A549 (cell line): ENCODE measurements at regions not wholly inside any gene's neighbourhood (a gene's known extent, or its start where the extent isn't known, plus 50 kb on each side); places are given as distances from the start of the nearest gene placed in this dataset.

Experiments
- BHLHE40 ChIP-seq: IDR thresholded peaks from 2 replicates; pipeline ENCODE4 v1.6.1; 2012; ENCODE audit warnings: low read depth, low read length, inconsistent platforms
- CBX8 ChIP-seq: fragments of 200-600 bp; sonication (generic); IDR thresholded peaks from 2 replicates; pipeline ENCODE4 v1.6.1; 2016
- CTCF ChIP-seq: fragments of >200 bp; sonication (Bioruptor Twin); formaldehyde crosslinking; IDR thresholded peaks from 3 replicates; pipeline ENCODE4 v1.5.1; 2016
- EP300 ChIP-seq, 2 experiments: fragments of >200 bp; sonication (Bioruptor Twin); formaldehyde crosslinking; IDR thresholded peaks; 2 replicates in 1 of 2; 3 replicates in 1 of 2; pipeline ENCODE4 v1.6.1; 2016 to 2017
- HOXB13 ChIP-seq: fragments of 250-450 bp; sonication (Bioruptor Pico); IDR thresholded peaks from 2 replicates; pipeline ENCODE4 v1.5.0; 2020; ENCODE audit warnings: low read depth, mild to moderate bottlenecking, moderate library complexity
- KDM1A ChIP-seq: fragments of 200-600 bp; sonication (generic); IDR thresholded peaks from 2 replicates; pipeline ENCODE4 v1.6.1; 2016; ENCODE audit warnings: low read depth, mild to moderate bottlenecking
- MAFK ChIP-seq: fragments of 450-650 bp; IDR thresholded peaks from 2 replicates; pipeline ENCODE4 v1.6.1; 2014; ENCODE audit not compliant: partially characterized antibody
- MAX ChIP-seq: IDR thresholded peaks from 2 replicates; pipeline ENCODE4 v1.6.1; 2012
- MYC ChIP-seq: IDR thresholded peaks from 2 replicates; pipeline ENCODE4 v1.6.1; 2012; ENCODE audit warnings: mild to moderate bottlenecking, inconsistent platforms, low read length, improper control_type of control experiment, borderline replicate concordance
- POLR2A ChIP-seq: IDR thresholded peaks from 2 replicates; pipeline ENCODE4 v1.6.1; 2012; ENCODE audit warnings: mild to moderate bottlenecking, low read length
- POLR2AphosphoS2 ChIP-seq: conservative IDR thresholded peaks from 2 replicates; pipeline ENCODE4 v1.6.1; 2012; ENCODE audit warnings: low read length, improper control_type of control experiment, inconsistent platforms
- RCOR1 ChIP-seq: fragments of 150-350 bp; IDR thresholded peaks from 2 replicates; pipeline ENCODE4 v1.6.1; 2014; ENCODE audit warnings: antibody characterized with exemption, low read length, low read depth

GRCh38 chr7:128168667-128169210, 72.3 kb upstream of the LEP start:
- no peak for TF ChIP-seq BHLHE40
- TF ChIP-seq EP300 (IDR thresholded peaks at IDR 0.05): no peak
- TF ChIP-seq CTCF: no peak
- no peak for TF ChIP-seq MYC
- no peak for TF ChIP-seq HOXB13 (CRISPR knock-in tag)
- no peak for TF ChIP-seq POLR2A
- peak; percentile 84; the same call in 1 of the 2 replicates for TF ChIP-seq CBX8
- TF ChIP-seq MAX: no peak
- no peak for TF ChIP-seq RCOR1
- TF ChIP-seq KDM1A: no peak
- TF ChIP-seq POLR2AphosphoS2: no peak
- no peak for TF ChIP-seq MAFK
